T1000 (cell line): ENCODE measurements at regions not wholly inside any gene's neighbourhood (a gene's known extent, or its start where the extent isn't known, plus 50 kb on each side); places are given as distances from the start of the nearest gene placed in this dataset.
"Not testable (repeated sequence)": the region's sequence is repeated elsewhere in the genome, so short reads cannot be mapped to it uniquely, and the experiment has no call there.

Source experiments
- DNase-seq: peaks from one replicate; lab custom pipeline; 2025; ENCODE audit warnings: mixed read lengths; lab: John Stamatoyannopoulos, UW

DNA sequence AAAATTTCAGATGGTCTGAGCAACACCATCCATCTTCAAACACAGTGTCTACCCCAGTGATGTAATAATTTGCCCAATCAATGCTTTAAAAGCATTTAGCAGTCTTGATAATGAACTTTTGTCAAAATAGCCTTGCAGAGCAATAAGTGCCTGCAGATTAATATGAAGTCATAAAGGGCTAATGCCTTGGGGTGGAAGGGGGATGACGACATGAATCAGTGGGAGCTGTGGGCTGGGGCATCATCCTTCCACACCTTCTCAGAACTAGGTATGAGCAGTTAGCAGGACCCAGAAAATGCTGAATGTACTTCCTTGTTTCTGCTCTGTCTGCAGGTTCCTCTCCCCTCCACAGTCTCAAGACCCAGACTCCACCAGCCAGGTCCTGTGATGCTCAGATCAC lies 166.2 kb upstream of the MAFB start:
- no peak for DNase-seq

DNA sequence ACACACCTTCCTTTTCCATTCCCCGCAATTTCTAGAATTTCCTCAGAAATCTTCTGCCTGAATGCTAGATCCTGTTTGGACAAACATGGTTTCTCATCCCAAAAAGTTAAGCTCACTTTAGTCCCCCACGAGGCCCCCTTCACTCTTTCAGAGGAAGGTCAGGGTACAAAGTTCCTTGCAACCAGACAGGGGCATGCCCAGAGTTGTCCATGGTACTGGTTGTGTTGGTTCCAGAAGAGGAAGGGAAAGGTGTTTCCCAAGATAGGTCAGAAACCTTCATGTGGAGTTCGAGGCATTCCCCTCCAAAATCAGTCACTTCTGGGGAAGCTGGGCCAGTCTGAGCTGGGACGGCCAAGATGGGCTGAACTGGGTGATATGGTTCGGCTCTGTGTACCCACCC lies 167.6 kb upstream of the MAFB start:
- DNase-seq: no peak

DNA sequence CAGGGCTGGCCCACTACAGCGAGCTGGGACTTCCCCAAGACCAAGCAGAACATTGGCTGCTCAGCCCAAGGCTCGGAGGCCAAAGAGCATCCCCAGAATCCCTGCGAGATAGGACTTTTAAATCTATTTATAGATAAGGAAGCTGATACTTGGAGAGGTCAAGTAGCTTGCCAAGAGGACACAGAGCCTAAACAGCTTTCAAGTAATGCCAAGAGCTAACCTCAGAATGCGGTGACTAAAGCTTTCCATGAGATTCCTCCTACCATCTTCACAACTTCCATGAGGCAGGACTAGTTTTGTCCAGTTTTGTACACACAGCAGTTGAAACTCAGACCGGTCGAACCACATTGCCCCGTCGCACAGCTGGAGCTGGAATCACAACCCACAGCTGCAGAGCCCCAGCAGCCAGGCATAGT lies 168.1 kb upstream of the TOP1 start:
- DNase-seq: peak; percentile 27

DNA sequence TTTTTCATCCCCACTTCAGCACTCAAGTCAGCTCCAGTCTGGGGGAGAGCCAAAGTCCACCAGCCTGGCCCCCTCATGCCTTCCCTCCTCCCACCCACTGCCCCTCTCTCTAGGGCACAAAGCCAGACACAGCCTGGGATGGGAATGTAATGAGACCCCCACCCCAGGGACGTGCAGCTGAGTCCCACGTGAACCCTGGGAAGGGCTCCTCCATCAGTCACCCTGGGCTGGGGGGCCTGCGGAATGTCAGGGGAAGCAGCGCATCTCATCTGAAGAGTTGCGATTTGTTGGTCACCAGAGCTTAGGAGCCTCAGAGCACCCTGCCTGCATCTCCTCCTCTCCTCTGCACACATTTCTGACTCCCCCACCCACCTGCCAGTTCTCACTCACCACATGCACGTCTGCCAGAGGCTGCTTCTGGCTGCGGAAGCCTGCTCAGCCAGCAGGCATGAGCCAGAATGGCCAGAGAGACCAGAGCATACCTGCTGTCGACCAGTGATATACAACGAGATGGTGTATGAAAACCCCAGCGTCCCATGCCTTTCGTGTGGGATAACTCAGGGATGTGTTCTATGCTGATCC lies 167.1 kb upstream of the TOP1 start:
- DNase-seq: no peak

DNA sequence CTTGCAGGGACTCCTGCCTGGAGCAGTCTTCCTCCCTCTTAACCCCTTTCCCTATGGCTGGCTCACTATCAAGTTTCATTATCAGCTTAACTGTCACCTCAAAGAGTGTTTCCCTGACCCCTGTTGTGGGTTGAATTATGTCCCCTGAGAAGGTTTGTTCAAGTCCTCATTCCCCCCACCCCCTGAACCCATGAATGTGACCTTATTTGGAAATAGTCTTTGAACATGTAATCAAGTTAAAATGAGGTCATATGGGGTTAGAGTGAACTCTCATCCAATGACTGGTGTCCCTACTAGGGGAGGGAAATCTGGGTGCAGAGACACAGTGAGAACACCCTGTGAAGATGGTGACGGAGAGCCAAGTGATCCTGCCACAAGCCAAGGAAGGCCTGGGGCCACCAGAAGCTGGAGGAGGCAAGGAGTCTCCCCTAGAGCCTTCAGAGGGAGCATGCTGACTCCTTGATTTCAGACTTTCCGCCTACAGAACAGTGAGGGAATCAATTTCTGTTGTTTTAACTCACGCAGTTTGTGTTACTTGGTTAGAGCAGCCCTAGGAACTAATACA lies 165.2 kb upstream of the TOP1 start:
- DNase-seq: no peak

DNA sequence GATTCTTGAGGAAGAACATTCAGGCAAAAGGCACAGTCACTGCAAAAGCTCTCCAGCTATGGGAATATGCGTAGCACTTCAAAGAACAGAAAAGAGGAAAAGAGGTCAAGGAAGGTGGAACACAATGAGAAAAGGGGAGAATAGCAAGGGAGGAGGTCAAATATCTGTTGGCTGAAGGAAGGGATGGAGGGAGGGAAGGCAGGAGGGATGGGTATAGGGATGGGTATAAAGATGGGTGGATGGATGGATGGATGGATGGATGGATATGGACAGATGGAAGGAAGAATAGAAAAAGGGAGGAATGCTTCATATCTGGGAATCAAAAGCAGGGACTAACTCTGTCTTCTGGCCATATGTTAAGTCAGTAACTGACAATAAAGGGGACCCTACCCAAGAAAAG lies 164.2 kb upstream of the TOP1 start:
- DNase-seq: no peak

DNA sequence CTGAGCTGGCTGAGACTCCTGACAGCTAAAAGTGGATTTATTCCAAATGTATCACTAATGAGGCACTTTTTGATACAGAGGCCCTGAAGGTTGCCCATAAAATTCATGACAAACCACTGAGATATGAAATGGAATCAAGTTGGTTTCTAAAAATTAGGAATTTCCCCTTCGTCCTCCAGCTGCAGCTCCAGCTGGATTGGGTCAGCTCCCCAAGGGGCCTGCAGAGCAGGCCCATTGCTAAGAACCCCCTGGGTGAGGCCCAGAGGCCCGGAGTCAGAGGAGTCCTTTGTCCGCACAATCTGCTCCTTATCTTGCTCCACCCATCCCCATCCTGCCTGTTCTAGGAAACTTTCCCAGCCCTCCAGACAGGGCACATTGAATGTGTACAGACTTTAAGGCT lies 163.5 kb upstream of the TOP1 start:
- peak; percentile 16 for DNase-seq

DNA sequence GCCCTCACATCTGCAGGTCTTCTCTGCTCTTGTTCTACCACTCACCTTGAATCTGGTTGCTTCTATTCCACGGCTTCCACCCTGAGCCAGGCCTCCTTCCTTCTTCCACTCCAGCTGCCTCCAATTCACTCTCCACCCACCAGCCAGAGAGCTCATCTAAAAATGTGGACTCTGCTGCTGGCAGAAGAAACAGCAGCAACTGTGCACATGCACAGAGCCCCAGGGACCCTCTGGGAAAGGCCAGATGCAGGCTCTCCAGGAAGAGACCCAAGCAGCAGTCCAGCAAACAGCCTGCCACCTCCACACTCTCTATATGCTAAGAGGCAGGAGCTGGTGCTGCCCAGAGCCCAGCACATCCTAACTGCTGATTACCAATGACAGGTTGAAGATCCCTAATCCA lies 162.6 kb upstream of the TOP1 start:
- DNase-seq: no peak

DNA sequence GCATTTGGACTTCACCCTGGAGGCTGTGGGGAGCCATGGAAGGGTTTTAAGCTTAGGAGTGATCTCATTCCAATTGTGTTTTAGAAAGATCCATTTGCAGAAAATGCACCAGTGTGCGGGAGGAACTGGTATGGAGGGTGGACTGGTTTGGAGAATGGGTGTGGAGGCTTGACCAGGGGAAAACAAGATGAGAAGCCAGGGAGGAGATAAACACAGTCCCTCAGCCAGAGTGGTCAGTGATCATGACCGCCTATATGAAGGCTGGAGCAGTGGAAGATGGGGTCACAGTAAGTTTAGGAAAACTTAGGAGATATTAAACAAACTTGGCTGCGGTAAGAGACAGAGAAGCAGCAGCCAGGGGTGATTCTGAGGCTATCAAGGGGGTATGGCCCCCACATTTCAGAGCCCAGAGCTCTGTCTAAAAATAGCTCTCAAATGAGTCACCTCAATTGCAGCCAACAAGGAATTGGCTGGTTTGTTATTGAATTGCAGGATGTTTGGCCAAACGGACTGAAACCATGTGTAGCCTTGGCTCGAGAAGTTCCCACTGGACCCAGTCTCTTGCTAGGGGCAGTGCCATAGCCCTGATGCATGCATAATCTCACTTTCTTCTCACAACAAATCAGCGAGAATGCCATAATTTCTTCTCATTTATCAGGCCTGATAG lies 159.9 kb upstream of the TOP1 start:
- DNase-seq: peak; percentile 31

DNA sequence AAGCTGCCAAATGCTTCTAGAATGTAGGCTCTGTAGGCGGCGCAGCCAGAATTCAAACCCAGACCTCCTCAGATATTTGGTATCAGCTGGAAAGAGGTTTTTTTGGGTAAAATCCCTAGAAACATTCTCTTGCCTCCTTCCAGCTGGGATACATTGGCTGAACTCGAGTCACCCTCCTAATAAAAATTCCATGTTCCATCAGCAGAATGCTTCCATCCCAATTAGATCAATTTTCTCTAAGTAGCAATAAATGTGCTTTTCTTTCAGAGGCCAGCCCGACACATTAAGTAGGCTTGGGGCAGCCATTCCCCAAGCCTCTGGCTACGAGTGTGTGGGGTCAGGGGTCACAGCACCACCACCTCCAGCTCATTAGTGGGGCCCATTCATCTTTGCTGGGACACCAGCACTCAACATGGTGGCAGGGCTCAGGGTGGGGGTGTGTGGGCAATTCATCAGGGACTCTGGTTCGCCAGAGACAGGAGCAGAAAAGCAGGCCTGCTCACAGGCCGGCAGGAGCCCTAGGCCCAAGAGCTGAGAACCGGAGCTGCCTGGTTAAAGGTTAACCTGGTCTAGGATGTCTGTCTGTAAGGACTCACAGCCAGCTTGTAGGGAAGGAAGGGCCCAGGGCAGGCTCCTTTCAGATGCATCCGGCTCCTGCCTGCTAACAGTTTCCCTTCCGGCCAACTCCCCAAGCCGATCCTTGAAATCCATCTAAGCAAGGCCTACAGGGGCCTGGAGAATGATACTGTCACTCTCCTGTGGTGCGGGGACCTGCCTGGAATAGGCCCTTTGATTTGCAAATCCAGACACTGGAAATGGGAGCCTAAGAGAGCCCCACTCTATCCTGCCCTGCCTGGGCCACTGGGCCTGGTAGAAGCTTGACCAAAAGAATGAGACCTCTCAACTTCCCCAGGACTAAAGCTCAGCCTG lies 159.1 kb upstream of the TOP1 start:
- DNase-seq: no peak

DNA sequence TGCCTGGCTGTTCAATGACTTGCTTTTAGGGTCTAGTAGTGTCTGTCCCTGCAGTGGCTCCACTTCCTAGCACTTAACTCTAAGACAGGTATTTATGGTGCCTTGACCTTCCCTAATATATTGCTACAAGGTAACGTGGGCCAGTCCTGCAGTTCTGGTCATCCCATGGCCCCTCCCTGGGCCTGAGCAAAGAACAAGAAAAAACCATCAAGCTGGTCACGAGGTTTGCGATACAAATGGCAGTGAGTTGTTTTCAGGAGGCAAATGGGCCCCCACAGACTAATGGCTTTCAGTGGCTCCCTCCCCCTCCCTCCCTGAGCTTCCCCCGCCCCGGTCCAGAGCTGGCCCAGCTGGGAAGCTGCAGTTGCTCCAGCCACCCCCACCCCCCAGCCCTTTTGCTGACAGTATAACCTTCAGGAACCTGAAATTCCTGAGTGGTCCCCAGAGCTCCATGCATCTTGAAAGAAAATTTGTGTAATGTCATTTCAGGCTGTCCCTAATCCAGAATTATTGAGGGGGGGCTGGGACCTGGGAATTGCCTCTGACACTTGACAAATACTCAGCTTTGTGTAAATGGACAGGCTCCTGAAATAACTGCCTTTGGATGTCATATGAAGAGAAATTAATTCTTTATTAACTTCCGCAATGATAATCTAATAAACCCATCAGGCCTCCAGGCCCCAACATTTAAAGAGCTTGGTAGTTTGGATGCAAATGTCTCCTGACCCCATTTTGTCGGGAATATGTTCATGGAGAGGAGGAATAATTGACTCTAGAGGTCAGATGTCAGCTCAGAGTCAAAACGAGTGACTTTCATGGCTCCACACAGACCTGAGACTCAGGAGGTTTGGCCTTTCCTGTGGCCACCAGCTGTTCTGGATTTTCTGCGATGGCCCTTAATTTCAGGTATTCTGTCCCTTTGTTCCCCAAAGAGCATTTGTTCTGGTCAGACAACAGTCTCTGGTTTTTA lies 153.2 kb upstream of the TOP1 start:
- DNase-seq: no peak

DNA sequence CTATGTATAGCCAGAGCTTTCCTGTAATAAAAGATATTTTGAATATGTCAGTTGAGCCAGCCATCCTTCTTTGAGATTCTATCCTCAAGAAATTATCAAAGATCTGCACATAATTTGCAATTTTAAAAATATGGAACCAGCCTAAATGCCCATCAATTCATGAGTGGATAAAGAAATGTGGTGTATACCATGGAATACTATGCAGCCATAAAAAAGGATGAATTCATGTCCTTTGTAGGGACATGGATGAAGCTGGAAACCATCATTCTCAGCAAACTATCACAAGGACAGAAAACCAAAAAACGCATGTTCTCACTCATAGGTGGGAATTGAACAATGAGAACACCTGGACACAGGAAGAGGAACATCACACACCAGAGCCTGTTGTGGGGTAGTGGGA lies 150.5 kb upstream of the TOP1 start:
- not testable (repeated sequence) for DNase-seq

DNA sequence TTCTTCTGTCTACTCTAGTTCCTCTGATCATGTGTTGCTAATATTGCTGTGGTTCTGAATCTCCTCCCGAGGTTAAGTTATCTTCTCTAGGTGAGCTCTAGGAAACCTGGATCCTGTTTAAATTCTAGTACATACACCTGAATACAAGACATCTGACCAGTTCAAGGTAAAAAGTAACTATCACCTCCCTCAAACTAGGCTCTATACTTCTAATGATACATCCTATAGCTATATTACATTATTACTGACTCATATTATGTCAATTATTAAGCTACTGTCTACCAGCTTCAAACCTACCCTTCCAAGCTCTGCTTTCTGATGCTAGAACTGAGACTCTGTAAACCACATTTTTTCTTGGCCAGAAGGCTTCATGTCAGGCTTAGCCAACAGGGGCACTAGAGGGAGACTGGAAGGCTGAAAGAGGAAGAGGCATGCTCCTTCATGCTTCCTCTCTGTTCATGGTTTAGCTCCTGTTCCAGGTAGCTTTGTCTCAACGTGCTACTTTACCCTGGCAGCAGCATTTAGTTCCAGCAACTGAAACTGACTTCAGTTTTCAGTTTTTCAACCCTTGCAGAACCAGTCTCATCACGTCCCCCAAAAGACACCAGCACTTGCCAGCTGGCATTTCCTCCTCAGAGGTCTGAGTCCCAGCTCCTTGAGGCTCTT lies 148.4 kb upstream of the TOP1 start:
- DNase-seq: no peak

DNA sequence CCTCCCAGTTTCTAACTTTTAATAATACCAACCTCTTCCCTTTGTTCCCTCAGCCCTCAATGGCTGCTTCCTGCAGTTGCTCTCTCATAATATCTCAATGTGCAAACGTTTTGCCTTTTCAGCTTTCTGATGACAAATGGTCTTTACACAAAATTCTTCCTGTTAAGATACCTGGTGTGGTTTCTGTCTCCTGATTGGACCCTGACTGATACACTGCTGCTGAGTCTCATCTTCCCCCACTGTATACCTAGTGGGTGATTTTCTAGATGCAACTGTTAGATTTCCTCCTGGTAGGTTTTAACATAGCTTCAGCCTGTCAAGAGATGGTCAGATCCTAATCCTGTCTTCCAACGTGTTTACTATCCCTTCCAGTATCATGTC lies 147.9 kb upstream of the TOP1 start:
- DNase-seq: no peak

DNA sequence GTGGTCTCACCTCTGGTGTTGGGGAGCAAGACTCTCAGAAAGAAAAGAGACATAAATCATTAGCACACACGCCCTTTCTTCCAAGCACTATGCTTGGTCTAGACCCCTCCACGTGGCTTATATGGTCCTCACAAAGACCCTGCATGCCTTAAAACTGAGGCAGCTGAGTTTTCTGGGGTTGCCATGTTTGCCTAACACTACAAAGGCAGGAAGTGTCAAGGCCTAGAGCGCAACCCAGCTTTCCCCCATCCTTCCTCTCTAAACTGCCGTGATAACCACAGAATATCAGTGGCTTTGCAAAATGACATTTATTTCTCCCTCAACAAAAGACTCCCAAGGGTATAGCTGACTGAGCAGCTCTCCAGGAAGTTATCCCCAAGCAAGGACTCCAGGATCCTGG lies 146.5 kb upstream of the TOP1 start:
- no peak for DNase-seq

DNA sequence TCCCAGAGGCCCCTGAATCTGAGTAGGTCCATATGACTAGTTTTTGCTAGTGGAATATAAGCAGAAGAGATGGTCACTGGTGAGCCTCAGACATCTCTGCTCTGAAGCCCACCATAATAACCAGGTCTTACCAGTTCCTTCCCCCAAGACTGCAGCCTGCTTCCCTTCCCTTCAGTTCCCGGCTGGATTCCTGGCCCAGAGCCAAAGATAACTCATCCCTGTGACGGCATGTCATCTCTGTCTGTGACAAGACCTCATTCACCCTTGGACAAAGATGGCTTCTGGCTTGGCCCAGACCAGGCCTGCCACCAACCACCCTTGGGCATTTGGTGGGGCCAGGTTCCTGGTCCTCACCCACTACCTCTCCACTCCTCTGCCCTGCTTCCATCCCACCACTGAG lies 145.5 kb upstream of the TOP1 start:
- no peak for DNase-seq

DNA sequence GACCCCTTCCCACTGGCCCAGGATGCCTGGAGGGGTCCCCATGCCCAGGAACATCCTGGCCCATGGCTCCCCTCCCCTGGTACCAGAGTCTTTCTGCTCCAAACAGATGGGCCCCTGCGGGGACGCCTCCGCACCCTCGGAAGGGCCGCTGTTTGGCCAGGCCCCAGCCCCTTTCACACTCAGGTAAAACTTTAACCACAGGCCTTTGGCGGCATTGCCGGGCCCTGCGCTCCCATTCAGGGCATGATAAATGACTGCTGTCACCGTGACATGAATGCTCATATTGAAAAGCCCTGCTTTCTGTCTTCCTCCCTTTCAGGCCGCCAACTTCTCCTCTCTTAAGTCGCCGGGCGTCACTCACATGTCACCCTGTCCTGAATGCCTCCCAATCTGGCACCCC lies 141.5 kb upstream of the TOP1 start:
- DNase-seq: no peak

DNA sequence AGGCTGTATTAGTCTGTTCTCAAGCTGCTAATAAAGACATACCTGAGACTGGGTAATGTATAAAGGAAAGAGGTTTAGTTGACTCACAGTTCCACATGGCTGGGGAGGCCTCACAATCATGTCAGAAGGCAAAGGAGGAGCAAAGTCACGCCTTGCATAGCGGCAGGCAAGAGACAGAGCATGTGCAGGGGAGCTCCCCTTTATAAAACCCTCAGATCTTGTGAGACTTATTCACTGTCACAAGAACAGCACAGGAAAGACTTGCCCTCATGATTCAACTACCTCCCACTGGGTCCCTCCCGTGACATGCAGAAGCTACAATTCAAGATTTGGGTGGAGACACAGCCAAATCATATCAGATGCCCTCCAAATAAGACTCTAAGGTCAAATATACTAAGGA lies 139.4 kb upstream of the TOP1 start:
- DNase-seq: not testable (repeated sequence)

DNA sequence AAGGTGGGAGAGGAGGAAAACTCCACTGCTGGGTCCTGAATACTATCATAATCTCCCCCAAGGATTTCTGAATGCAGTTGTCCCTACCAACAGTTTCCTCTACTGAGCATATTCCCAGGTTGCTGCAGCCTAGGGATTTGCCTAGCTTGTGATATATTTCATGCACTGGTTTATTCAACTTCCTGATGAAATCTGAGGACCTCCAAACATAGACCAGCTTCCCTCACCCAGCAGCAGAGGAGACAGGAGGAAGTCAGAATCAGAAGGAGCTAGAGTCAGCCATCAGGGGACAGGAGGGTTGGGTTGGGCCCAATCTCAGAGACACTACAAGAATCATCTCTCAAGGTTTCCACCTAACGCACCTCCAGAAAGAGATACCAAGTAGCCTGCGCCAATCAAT lies 138.4 kb upstream of the TOP1 start:
- DNase-seq: no peak

DNA sequence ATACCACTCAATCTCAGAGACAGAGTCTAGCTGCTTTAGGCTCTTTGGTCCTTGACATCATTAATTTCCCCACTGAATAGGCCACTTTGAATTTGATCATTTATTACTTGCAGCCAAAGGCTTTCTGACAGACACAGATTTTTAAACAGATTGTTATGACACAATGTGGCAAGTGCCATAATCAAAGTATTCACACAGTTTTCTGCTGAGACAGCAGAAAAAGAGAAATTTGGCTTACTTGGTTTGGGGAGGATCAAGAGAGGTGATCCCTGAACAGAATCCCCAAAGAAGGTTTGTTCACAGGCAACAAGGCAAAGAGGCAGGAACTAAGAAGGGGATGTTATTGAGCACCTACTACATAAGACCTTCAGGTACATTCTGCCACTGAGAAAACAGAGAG lies 138.0 kb upstream of the TOP1 start:
- no peak for DNase-seq

DNA sequence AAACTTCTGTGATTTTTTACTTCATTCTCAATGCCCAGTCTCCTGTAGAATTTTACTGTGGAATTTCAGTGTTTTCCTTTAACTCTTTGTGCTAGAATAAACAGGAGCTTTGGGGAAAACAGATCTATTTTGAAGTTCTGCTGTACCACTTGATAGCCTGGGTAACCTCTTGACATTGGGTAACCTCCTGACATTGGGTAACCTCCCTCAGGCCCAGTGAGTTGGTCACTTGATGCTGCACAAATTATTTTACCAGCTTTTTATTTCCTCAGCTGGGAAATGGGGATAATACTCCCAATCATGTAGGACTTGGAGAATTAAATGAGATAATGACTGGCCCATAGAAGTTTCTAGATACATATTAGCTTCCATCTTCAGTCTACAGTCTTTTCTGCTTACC lies 137.3 kb upstream of the TOP1 start:
- DNase-seq: no peak
